IMR-90 (cell line): ENCODE measurements at regions not wholly inside any gene's neighbourhood (a gene's known extent, or its start where the extent isn't known, plus 50 kb on each side); places are given as distances from the start of the nearest gene placed in this dataset.

Experiments used
- ATAC-seq: fragments of 200-7000 bp; cut with Tn5 transposase; 2 replicates; pipeline ENCODE4 v1.9.1; 2020; ENCODE audit warnings: low read depth, mild to moderate bottlenecking, moderate library complexity
- BruUV-seq: library from RNA; stranded (reverse); fragments of 400-500 nt; replicated peaks from 2 replicates; lab custom pipeline; 2021; lab: Mats Ljungman, UMichigan
- CTCF ChIA-PET: fragments of 300-600 bp; formaldehyde crosslinking; extraction: SDS; loops from one replicate; lab custom pipeline; 2021; ENCODE audit warnings: antibody characterized with exemption; lab: Yijun Ruan, JAX
- POLR2A ChIA-PET: fragments of 300-600 bp; sonication (Branson Sonifier 250); formaldehyde crosslinking; loops from one replicate; lab custom pipeline; 2022; ENCODE audit warnings: antibody characterized with exemption; ENCODE audit not compliant: unreplicated experiment; lab: Charles Lee
- DNase-seq: peaks from one replicate; pipeline ENCODE4 v3.0.0; 2013
- H2AFZ ChIP-seq: replicated peaks from 2 replicates; pipeline ENCODE3; 2013; ENCODE audit warnings: low read length, mild to moderate bottlenecking; ENCODE audit not compliant: poor library complexity
- H2AK5ac ChIP-seq: 2 replicates; pipeline ENCODE4 v1.6.1; 2013; ENCODE audit warnings: low read depth, low read length, inconsistent platforms
- H2AK9ac ChIP-seq: replicated peaks from 2 replicates; pipeline ENCODE3; 2013; ENCODE audit warnings: mild to moderate bottlenecking, low read depth, low read length, moderate library complexity; ENCODE audit not compliant: poor library complexity
- H2BK120ac ChIP-seq: 2 replicates; pipeline ENCODE4 v1.6.1; 2013; ENCODE audit warnings: low read depth, low read length, inconsistent platforms
- H2BK15ac ChIP-seq: 3 replicates; pipeline ENCODE4 v1.6.1; 2013; ENCODE audit warnings: low read depth, low read length, inconsistent platforms
- H2BK20ac ChIP-seq: 2 replicates; pipeline ENCODE4 v1.6.1; 2013; ENCODE audit warnings: low read depth, mild to moderate bottlenecking, inconsistent platforms, low read length, moderate library complexity
- H2BK5ac ChIP-seq: 2 replicates; pipeline ENCODE4 v1.6.1; 2013; ENCODE audit warnings: mild to moderate bottlenecking, low read depth, low read length, inconsistent platforms; ENCODE audit not compliant: poor library complexity, severe bottlenecking
- H3K14ac ChIP-seq: replicated peaks from 2 replicates; pipeline ENCODE4 v1.6.1; 2013; ENCODE audit warnings: low read depth, low read length, inconsistent platforms
- H3K18ac ChIP-seq: 2 replicates; pipeline ENCODE4 v1.6.1; 2013; ENCODE audit warnings: low read depth, low read length, control low read depth
- H3K23ac ChIP-seq: 2 replicates; pipeline ENCODE4 v1.6.1; 2013; ENCODE audit warnings: low read depth, low read length, inconsistent platforms
- H3K27ac ChIP-seq: 2 replicates; pipeline ENCODE4 v1.5.1; 2013; ENCODE audit warnings: mild to moderate bottlenecking, control low read depth, low read length; ENCODE audit not compliant: insufficient read depth
- H3K27me3 ChIP-seq: 2 replicates; pipeline ENCODE4 v1.6.1; 2013; ENCODE audit warnings: low read length; ENCODE audit not compliant: control insufficient read depth, insufficient read depth
- H3K36me3 ChIP-seq: 2 replicates; pipeline ENCODE4 v1.6.1; 2013; ENCODE audit warnings: low read length, mixed read lengths; ENCODE audit not compliant: control insufficient read depth, insufficient read depth
- H3K4ac ChIP-seq: 2 replicates; pipeline ENCODE4 v1.6.1; 2013; ENCODE audit warnings: low read depth, low read length, inconsistent platforms
- H3K4me1 ChIP-seq: 2 replicates; pipeline ENCODE4 v1.6.1; 2013; ENCODE audit warnings: low read length, mixed read lengths; ENCODE audit not compliant: control insufficient read depth, insufficient read depth
- H3K4me2 ChIP-seq: 2 replicates; pipeline ENCODE4 v1.6.1; 2013; ENCODE audit warnings: low read depth, mild to moderate bottlenecking, control low read depth, low read length, moderate library complexity
- H3K4me3 ChIP-seq: 2 replicates; pipeline ENCODE4 v1.5.1; 2013; ENCODE audit warnings: low read depth, mild to moderate bottlenecking, control low read depth, low read length, moderate library complexity; ENCODE audit not compliant: insufficient read depth
- H3K56ac ChIP-seq: 2 replicates; pipeline ENCODE4 v1.6.1; 2013; ENCODE audit warnings: low read length, inconsistent platforms; ENCODE audit not compliant: insufficient read depth; ENCODE audit errors: extremely low read depth
- H3K79me1 ChIP-seq, 2 experiments: 2 replicates each; pipeline ENCODE4 v1.6.1; 2013; ENCODE audit warnings: low read length in 2 of 2, inconsistent platforms in 1 of 2, low read depth in 1 of 2
- H3K9ac ChIP-seq: 2 replicates; pipeline ENCODE4 v1.6.1; 2013; ENCODE audit warnings: low read depth, low read length, control low read depth
- H3K9me1 ChIP-seq: 2 replicates; pipeline ENCODE4 v1.6.1; 2013; ENCODE audit warnings: low read length, inconsistent platforms; ENCODE audit not compliant: insufficient read depth
- H3K9me3 ChIP-seq: 2 replicates; pipeline ENCODE4 v1.6.1; 2013; ENCODE audit warnings: low read length; ENCODE audit not compliant: control insufficient read depth, insufficient read depth
- H4K20me1 ChIP-seq: 2 replicates; pipeline ENCODE4 v1.6.1; 2013; ENCODE audit warnings: low read length, inconsistent platforms; ENCODE audit not compliant: insufficient read depth
- H4K5ac ChIP-seq: 2 replicates; pipeline ENCODE4 v1.6.1; 2013; ENCODE audit warnings: mild to moderate bottlenecking, low read depth, low read length, control low read depth
- H4K8ac ChIP-seq, 2 experiments: 2 replicates each; pipeline ENCODE4 v1.6.1; 2013; ENCODE audit warnings: low read depth in 2 of 2, low read length in 2 of 2, control low read depth in 1 of 2, inconsistent platforms in 1 of 2
- H4K91ac ChIP-seq: 2 replicates; pipeline ENCODE4 v1.6.1; 2013; ENCODE audit warnings: low read depth, low read length, inconsistent platforms; ENCODE audit not compliant: insufficient read depth
- BHLHE40 ChIP-seq: fragments of 150-350 bp; IDR thresholded peaks from 2 replicates; pipeline ENCODE4 v1.6.1; 2016; ENCODE audit warnings: mild to moderate bottlenecking, low read depth, low read length
- CEBPB ChIP-seq: IDR thresholded peaks from 2 replicates; pipeline ENCODE4 v1.6.1; 2012; ENCODE audit warnings: low read depth, low read length, improper control_type of control experiment
- CHD1 ChIP-seq: IDR thresholded peaks from 2 replicates; pipeline ENCODE4 v1.6.1; 2012; ENCODE audit warnings: low read depth, low read length, improper control_type of control experiment
- FOS ChIP-seq: fragments of 150-350 bp; IDR thresholded peaks from 2 replicates; pipeline ENCODE4 v1.6.1; 2016; ENCODE audit warnings: low read depth, low read length
- MAFK ChIP-seq: IDR thresholded peaks from 2 replicates; pipeline ENCODE4 v1.6.1; 2012; ENCODE audit warnings: low read depth, low read length, improper control_type of control experiment
- MAZ ChIP-seq: IDR thresholded peaks from 2 replicates; pipeline ENCODE4 v1.6.1; 2012; ENCODE audit warnings: low read depth, mild to moderate bottlenecking, low read length, improper control_type of control experiment, moderate library complexity, borderline replicate concordance
- MXI1 ChIP-seq: IDR thresholded peaks from 2 replicates; pipeline ENCODE4 v1.6.1; 2012; ENCODE audit warnings: low read depth, mild to moderate bottlenecking, low read length, moderate library complexity, borderline replicate concordance
- NFE2L2 ChIP-seq: fragments of 150-350 bp; IDR thresholded peaks from 2 replicates; pipeline ENCODE4 v1.6.1; 2016; ENCODE audit warnings: low read depth, mild to moderate bottlenecking, low read length
- POLR2A ChIP-seq: IDR thresholded peaks from 2 replicates; pipeline ENCODE4 v1.6.1; 2012; ENCODE audit warnings: mild to moderate bottlenecking, low read depth, low read length
- RAD21 ChIP-seq: IDR thresholded peaks from 2 replicates; pipeline ENCODE4 v1.6.1; 2012; ENCODE audit warnings: low read length, improper control_type of control experiment
- RCOR1 ChIP-seq: IDR thresholded peaks from 2 replicates; pipeline ENCODE4 v1.6.1; 2012; ENCODE audit warnings: mild to moderate bottlenecking, low read length, improper control_type of control experiment; ENCODE audit not compliant: insufficient replicate concordance
- RFX5 ChIP-seq: IDR thresholded peaks from 2 replicates; pipeline ENCODE4 v1.8.0; 2012; ENCODE audit warnings: low read depth, mild to moderate bottlenecking, low read length, moderate library complexity
- SMC3 ChIP-seq: fragments of 150-350 bp; IDR thresholded peaks from 2 replicates; pipeline ENCODE4 v1.6.1; 2016; ENCODE audit warnings: low read depth, mild to moderate bottlenecking, antibody characterized with exemption, low read length, moderate library complexity
- WGBS, 2 experiments: methylation state at CpG; one replicate each; pipeline versions ENCODE4 v1.1.5 to v1.1.7; 2013; ENCODE audit warnings: missing lambda C conversion rate in 2 of 2; ENCODE audit not compliant: insufficient read length in 1 of 2; ENCODE audit errors: extremely low coverage in 2 of 2; 5-methylcytosine and 5-hydroxymethylcytosine counted together
- dilution Hi-C: fragments of 300-500 bp; cut with HindIII; formaldehyde crosslinking; loops from one replicate; pipeline ENCODE4 v1.14.3; 2018; ENCODE audit warnings: low sequenced_read_pairs; ENCODE audit not compliant: unreplicated experiment
- in situ Hi-C: fragments of 300-500 bp; cut with MboI; formaldehyde crosslinking; loops from 3 replicates; pipeline ENCODE4 v1.14.3; 2019; ENCODE audit warnings: low sequenced_read_pairs, inconsistent platforms, mixed read lengths
- intact Hi-C: fragments of 100-400 bp; cut with micrococcal nuclease; formaldehyde crosslinking; loops from 2 replicates; pipeline ENCODE4 v1.10.0; 2022
- TF ChIP-seq, protein P1 (sequence below): conservative IDR thresholded peaks from 2 replicates; pipeline ENCODE4 v1.5.1; 2012; ENCODE audit warnings: mild to moderate bottlenecking, low read depth, low read length, improper control_type of control experiment
- TF ChIP-seq, protein P2 (sequence below): fragments of 150-350 bp; IDR thresholded peaks from 2 replicates; pipeline ENCODE4 v1.6.1; 2017; ENCODE audit warnings: mild to moderate bottlenecking, antibody characterized with exemption, low read length, low read depth
- TF ChIP-seq, protein P3 (sequence below): fragments of 150-350 bp; IDR thresholded peaks from 2 replicates; pipeline ENCODE4 v1.6.1; 2016; ENCODE audit warnings: low read depth, mild to moderate bottlenecking, low read length, moderate library complexity, borderline replicate concordance

DNA sequence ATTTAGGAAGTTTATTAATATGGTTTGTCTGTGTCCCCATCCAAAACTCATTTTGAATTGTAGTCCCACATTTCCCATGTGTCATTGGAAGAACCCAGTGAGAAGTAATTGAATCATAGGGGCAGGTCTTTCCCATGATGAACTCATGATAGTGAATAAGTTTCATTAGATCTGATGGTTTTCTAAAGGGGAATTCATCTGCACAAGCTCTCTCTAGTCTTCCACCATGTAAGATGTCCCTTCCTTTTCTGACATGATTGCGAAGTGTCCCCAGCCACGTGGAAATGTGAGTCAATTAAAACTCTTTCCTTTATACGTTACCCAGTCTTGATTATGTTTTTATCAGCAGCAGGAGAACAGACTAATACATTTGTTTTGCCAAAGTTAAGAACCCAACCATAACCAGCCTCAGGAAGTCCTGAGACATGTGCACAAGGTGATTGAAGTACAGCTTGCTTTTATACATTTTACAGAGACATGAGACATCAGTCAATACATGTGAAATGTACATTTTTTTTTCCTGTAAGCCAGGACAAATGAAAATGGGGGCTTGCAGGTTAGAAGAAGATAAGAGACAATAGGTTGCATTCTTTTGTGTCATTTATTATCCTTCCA, 1136.7 kb downstream of the TMEM121 start:
- Histone ChIP-seq H3K4ac (no peak overlapping the region), H3K9ac (no peak overlapping the region), H3K27ac (no peak overlapping the region), H2AK9ac (no peak overlapping the region), H2BK5ac (no peak overlapping the region), H2AFZ (no peak overlapping the region), H3K56ac (no peak overlapping the region), H3K14ac (no peak overlapping the region), H3K9me1 (no peaks in the 10 kb centered on the region), H4K91ac (no peak overlapping the region), H3K36me3 (no peaks in the 10 kb centered on the region), H2BK20ac (no peak overlapping the region), H3K9me3 (peaks cover 4% of the 10 kb centered on the region; the same call in 1 of the 2 replicates), H3K4me2 (no peak overlapping the region), H2AK5ac (no peak overlapping the region), H2BK15ac (no peak overlapping the region), H4K8ac (no peak overlapping the region), H3K4me1 (no peaks in the 10 kb centered on the region), H3K27me3 (no peaks in the 10 kb centered on the region), H4K20me1 (no peaks in the 10 kb centered on the region), H3K79me1 (no peaks in the 10 kb centered on the region), H2BK120ac (no peak overlapping the region), H3K18ac (no peak overlapping the region), H4K5ac (no peak overlapping the region), H3K4me3 (no peak overlapping the region), H3K23ac (no peak overlapping the region)
- DNase-seq (no peak), ATAC-seq (no peak)
- dilution Hi-C loops = no loop called here
- WGBS, 2 experiments = no CpG with 5 or more reads among the region's 3 CpGs
- TF ChIP-seq MAZ (no peak), RFX5 (no peak), FOS (no peak), MAFK (no peak), CHD1 (no peak), RCOR1 (no peak), CEBPB (no peak), SMC3 (no peak), POLR2A (no peak), NFE2L2 (no peak), RAD21 (no peak), MXI1 (no peak), BHLHE40 (no peak)
- TF ChIP-seq, protein P1, sequence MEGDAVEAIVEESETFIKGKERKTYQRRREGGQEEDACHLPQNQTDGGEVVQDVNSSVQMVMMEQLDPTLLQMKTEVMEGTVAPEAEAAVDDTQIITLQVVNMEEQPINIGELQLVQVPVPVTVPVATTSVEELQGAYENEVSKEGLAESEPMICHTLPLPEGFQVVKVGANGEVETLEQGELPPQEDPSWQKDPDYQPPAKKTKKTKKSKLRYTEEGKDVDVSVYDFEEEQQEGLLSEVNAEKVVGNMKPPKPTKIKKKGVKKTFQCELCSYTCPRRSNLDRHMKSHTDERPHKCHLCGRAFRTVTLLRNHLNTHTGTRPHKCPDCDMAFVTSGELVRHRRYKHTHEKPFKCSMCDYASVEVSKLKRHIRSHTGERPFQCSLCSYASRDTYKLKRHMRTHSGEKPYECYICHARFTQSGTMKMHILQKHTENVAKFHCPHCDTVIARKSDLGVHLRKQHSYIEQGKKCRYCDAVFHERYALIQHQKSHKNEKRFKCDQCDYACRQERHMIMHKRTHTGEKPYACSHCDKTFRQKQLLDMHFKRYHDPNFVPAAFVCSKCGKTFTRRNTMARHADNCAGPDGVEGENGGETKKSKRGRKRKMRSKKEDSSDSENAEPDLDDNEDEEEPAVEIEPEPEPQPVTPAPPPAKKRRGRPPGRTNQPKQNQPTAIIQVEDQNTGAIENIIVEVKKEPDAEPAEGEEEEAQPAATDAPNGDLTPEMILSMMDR = no peak
- TF ChIP-seq, protein P2, sequence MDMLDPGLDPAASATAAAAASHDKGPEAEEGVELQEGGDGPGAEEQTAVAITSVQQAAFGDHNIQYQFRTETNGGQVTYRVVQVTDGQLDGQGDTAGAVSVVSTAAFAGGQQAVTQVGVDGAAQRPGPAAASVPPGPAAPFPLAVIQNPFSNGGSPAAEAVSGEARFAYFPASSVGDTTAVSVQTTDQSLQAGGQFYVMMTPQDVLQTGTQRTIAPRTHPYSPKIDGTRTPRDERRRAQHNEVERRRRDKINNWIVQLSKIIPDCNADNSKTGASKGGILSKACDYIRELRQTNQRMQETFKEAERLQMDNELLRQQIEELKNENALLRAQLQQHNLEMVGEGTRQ = no peak
- TF ChIP-seq, protein P3, sequence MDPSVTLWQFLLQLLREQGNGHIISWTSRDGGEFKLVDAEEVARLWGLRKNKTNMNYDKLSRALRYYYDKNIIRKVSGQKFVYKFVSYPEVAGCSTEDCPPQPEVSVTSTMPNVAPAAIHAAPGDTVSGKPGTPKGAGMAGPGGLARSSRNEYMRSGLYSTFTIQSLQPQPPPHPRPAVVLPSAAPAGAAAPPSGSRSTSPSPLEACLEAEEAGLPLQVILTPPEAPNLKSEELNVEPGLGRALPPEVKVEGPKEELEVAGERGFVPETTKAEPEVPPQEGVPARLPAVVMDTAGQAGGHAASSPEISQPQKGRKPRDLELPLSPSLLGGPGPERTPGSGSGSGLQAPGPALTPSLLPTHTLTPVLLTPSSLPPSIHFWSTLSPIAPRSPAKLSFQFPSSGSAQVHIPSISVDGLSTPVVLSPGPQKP = no peak
- no TSS peak for BruUV-seq
- in situ Hi-C loops = no loop called here
- POLR2A ChIA-PET = no interaction called here
- CTCF ChIA-PET = no interaction called here
- intact Hi-C loops = no loop called here
